A549 (cell line): ENCODE measurements at regions not wholly inside any gene's neighbourhood (a gene's known extent, or its start where the extent isn't known, plus 50 kb on each side); places are given as distances from the start of the nearest gene placed in this dataset.

ENCODE experiments used
- ATAC-seq, 2 experiments: fragments of 200-7000 bp in 1 of 2; fragments of >200 bp in 1 of 2; cut with Nextera tagmentation in 1 of 2; cut with Tn5 transposase in 1 of 2; 3 replicates each; pipeline versions ENCODE4 v1.8.0 to v1.9.1; 2018 to 2020; ENCODE audit warnings: mild to moderate bottlenecking in 1 of 2, moderate library complexity in 1 of 2
- CTCF ChIA-PET: fragments of 300-600 bp; sonication (Branson Sonifier 250); formaldehyde crosslinking; extraction: SDS; loops from one replicate; lab custom pipeline; 2021; ENCODE audit warnings: antibody characterized with exemption, inconsistent platforms; lab: Yijun Ruan, JAX
- POLR2A ChIA-PET: fragments of 350-600 bp; formaldehyde crosslinking; extraction: SDS; loops from one replicate; lab custom pipeline; 2021; ENCODE audit warnings: antibody characterized with exemption, inconsistent platforms; lab: Yijun Ruan, JAX
- DNase-seq, 2 experiments: peaks; one replicate each; pipeline versions ENCODE4 v3.0.0 to v3.0.0-alpha.2; 2011 to 2016; ENCODE audit warnings: low read depth in 1 of 2, low spot score in 1 of 2
- FAIRE-seq: peaks from 2 replicates; lab custom pipeline; 2011; peaks lifted over from hg19 to GRCh38; lab: Jason Lieb, UNC
- H3K27ac ChIP-seq, 2 experiments: fragments of >200 bp; sonication (Bioruptor Twin); formaldehyde crosslinking; 3 replicates each; pipeline ENCODE4 v1.5.1; 2016 to 2017
- H3K4me1 ChIP-seq: fragments of >200 bp; sonication (Bioruptor Twin); formaldehyde crosslinking; 3 replicates; pipeline ENCODE4 v1.6.1; 2016
- H3K4me2 ChIP-seq: fragments of >200 bp; sonication (Bioruptor Twin); formaldehyde crosslinking; 3 replicates; pipeline ENCODE4 v1.6.1; 2016
- H3K4me3 ChIP-seq: fragments of >200 bp; sonication (Bioruptor Twin); formaldehyde crosslinking; 3 replicates; pipeline ENCODE4 v1.5.1; 2016
- H3K9me3 ChIP-seq: fragments of >200 bp; sonication (Bioruptor Twin); formaldehyde crosslinking; 3 replicates; pipeline ENCODE4 v1.6.1; 2016
- ATOH8 ChIP-seq: fragments of 250-450 bp; sonication (Bioruptor Pico); IDR thresholded peaks from 2 replicates; pipeline ENCODE4 v1.5.0; 2020; ENCODE audit warnings: low read depth, mild to moderate bottlenecking, moderate library complexity
- CBX8 ChIP-seq: fragments of 200-600 bp; sonication (generic); IDR thresholded peaks from 2 replicates; pipeline ENCODE4 v1.6.1; 2016
- CEBPB ChIP-seq, 2 experiments: fragments of >200 bp in 1 of 2; sonication (Bioruptor Twin) in 1 of 2; formaldehyde crosslinking in 1 of 2; IDR thresholded peaks; 2 replicates each; pipeline ENCODE4 v1.6.1; 2012 to 2016
- EHF ChIP-seq: fragments of 250-450 bp; sonication (Bioruptor Pico); IDR thresholded peaks from 2 replicates; pipeline ENCODE4 v1.5.0; 2020; ENCODE audit warnings: mild to moderate bottlenecking
- EHMT2 ChIP-seq: fragments of 200-600 bp; sonication (generic); IDR thresholded peaks from 2 replicates; pipeline ENCODE4 v1.6.1; 2016; ENCODE audit warnings: antibody characterized with exemption, low read depth, mild to moderate bottlenecking, moderate library complexity
- FOSB ChIP-seq: fragments of 250-450 bp; sonication (Bioruptor Pico); IDR thresholded peaks from 2 replicates; pipeline ENCODE4 v1.5.0; 2020; ENCODE audit warnings: mild to moderate bottlenecking, moderate library complexity
- GATA3 ChIP-seq: IDR thresholded peaks from 2 replicates; pipeline ENCODE4 v1.6.1; 2012; ENCODE audit warnings: borderline replicate concordance
- HDAC2 ChIP-seq: fragments of 200-600 bp; sonication (generic); IDR thresholded peaks from 2 replicates; pipeline ENCODE4 v1.6.1; 2016
- HES2 ChIP-seq: fragments of >200 bp; sonication (Bioruptor Twin); formaldehyde crosslinking; IDR thresholded peaks from 2 replicates; pipeline ENCODE4 v1.6.1; 2016
- HMGXB4 ChIP-seq: fragments of 250-450 bp; sonication (Bioruptor Pico); IDR thresholded peaks from 2 replicates; pipeline ENCODE4 v1.5.0; 2021; ENCODE audit warnings: mild to moderate bottlenecking, moderate library complexity, borderline replicate concordance
- HOXA7 ChIP-seq: fragments of 250-450 bp; sonication (Bioruptor Pico); IDR thresholded peaks from 2 replicates; pipeline ENCODE4 v1.5.0; 2020; ENCODE audit warnings: mild to moderate bottlenecking, moderate library complexity
- HOXB13 ChIP-seq: fragments of 250-450 bp; sonication (Bioruptor Pico); IDR thresholded peaks from 2 replicates; pipeline ENCODE4 v1.5.0; 2020; ENCODE audit warnings: low read depth, mild to moderate bottlenecking, moderate library complexity
- HOXB5 ChIP-seq: fragments of 250-450 bp; sonication (Bioruptor Pico); IDR thresholded peaks from 2 replicates; pipeline ENCODE4 v1.5.0; 2020; ENCODE audit warnings: mild to moderate bottlenecking, moderate library complexity
- MAFK ChIP-seq: fragments of 450-650 bp; IDR thresholded peaks from 2 replicates; pipeline ENCODE4 v1.6.1; 2014; ENCODE audit not compliant: partially characterized antibody
- MAZ ChIP-seq: fragments of 150-350 bp; IDR thresholded peaks from 2 replicates; pipeline ENCODE4 v1.6.1; 2014; ENCODE audit warnings: antibody characterized with exemption, low read depth, low read length, borderline replicate concordance
- NFE2L2 ChIP-seq: fragments of 150-350 bp; conservative IDR thresholded peaks from 2 replicates; pipeline ENCODE4 v1.6.1; 2014; ENCODE audit warnings: low read length
- NPAS2 ChIP-seq: fragments of 250-450 bp; sonication (Bioruptor Pico); IDR thresholded peaks from 2 replicates; pipeline ENCODE4 v1.8.0; 2022; ENCODE audit warnings: mild to moderate bottlenecking, moderate library complexity, borderline replicate concordance
- PBX3 ChIP-seq: IDR thresholded peaks from 2 replicates; pipeline ENCODE4 v1.6.1; 2012
- RARB ChIP-seq: fragments of 250-450 bp; sonication (Bioruptor Pico); IDR thresholded peaks from 2 replicates; pipeline ENCODE4 v1.8.0; 2021; ENCODE audit warnings: mild to moderate bottlenecking, moderate library complexity
- RCOR1 ChIP-seq: fragments of 150-350 bp; IDR thresholded peaks from 2 replicates; pipeline ENCODE4 v1.6.1; 2014; ENCODE audit warnings: antibody characterized with exemption, low read length, low read depth
- REST ChIP-seq: fragments of 200-600 bp; sonication (generic); IDR thresholded peaks from 2 replicates; pipeline ENCODE4 v1.6.1; 2016; ENCODE audit warnings: antibody characterized with exemption, mild to moderate bottlenecking, moderate library complexity
- SMC3 ChIP-seq: fragments of >200 bp; sonication (Bioruptor Twin); formaldehyde crosslinking; IDR thresholded peaks from 3 replicates; pipeline ENCODE4 v1.6.1; 2018; ENCODE audit warnings: inconsistent platforms
- SREBF2 ChIP-seq: fragments of 450-650 bp; IDR thresholded peaks from 2 replicates; pipeline ENCODE4 v1.6.1; 2014; ENCODE audit warnings: mild to moderate bottlenecking, moderate library complexity
- TFCP2L1 ChIP-seq: fragments of 250-450 bp; sonication (Bioruptor Pico); IDR thresholded peaks from 2 replicates; pipeline ENCODE4 v1.5.0; 2021; ENCODE audit warnings: mild to moderate bottlenecking
- WGBS: methylation state at CpG from one replicate; pipeline ENCODE4 v1.1.6; 2017; ENCODE audit errors: missing lambda C conversion rate; 5-methylcytosine and 5-hydroxymethylcytosine counted together
- TF ChIP-seq, protein P1 (sequence below): IDR thresholded peaks from 2 replicates; pipeline ENCODE4 v1.6.1; 2012; ENCODE audit warnings: low read depth, borderline replicate concordance
- TF ChIP-seq, protein P2 (sequence below): fragments of >200 bp; sonication (Bioruptor Twin); formaldehyde crosslinking; IDR thresholded peaks from 3 replicates; pipeline ENCODE4 v1.6.1; 2016

DNA sequence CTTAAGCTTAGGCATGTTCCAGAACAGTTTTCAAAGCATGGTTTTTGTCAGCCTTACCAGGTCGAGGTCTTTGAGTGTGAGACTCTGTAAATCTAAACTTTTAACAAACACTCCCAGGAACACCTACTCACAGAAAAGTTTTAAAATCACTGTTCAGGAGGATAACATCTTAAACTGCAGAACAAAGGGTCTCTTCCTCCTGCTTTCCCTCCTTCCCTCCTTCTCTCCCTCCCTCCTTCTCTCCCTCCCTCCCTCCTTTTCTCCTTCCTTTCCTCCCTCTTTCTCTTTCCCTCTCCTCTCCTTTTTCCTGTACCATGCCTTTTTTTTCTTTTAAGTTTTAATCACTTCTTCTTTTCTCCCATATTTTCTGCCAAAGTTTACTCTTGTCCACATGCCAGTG is 153.5 kb upstream of the MAF start:
- Histone ChIP-seq H3K4me1 (peaks cover 9% of the 10 kb centered on the region; the same call in 1 of the 3 replicates), H3K4me2 (no peak overlapping the region), H3K27ac (no peak overlapping the region), H3K4me3 (no peak overlapping the region), H3K9me3 (no peaks in the 10 kb centered on the region)
- no peak for FAIRE-seq
- POLR2A ChIA-PET, result no interaction called here
- no peak for TF ChIP-seq NPAS2 (CRISPR knock-in tag)
- TF ChIP-seq HES2, result no peak
- no peak for TF ChIP-seq HOXB13 (CRISPR knock-in tag)
- TF ChIP-seq TFCP2L1 (CRISPR knock-in tag), result no peak
- TF ChIP-seq SREBF2, result no peak
- TF ChIP-seq FOSB (CRISPR knock-in tag), result no peak
- TF ChIP-seq REST, result no peak
- no peak for TF ChIP-seq GATA3
- no peak for ATAC-seq
- no peak for DNase-seq
- CTCF ChIA-PET, result interaction anchor here (2.1 kb wide), 1 partner anchor 153 kb away, joined by 6 read pairs; the partner anchor contains the start of gene MAF
- 25% methylated on average over 1 of the region's 1 CpG for WGBS

GRCh38 chr16:79753286-79753685 is 152.7 kb upstream of the MAF start:
- WGBS, result 38% methylated on average over 2 of the region's 2 CpGs
- ATAC-seq (no peak), DNase-seq (no peak), FAIRE-seq (no peak)
- H3K27ac ChIP-seq, result no peak overlapping the region
- H3K4me1 ChIP-seq, result peaks cover 3% of the 10 kb centered on the region; the same call in 1 of the 3 replicates
- POLR2A ChIA-PET, result no interaction called here
- no peak overlapping the region for H3K4me2 ChIP-seq
- H3K4me3 ChIP-seq, result no peak overlapping the region
- H3K9me3 ChIP-seq, result no peaks in the 10 kb centered on the region
- no peak for TF ChIP-seq HDAC2
- TF ChIP-seq NFE2L2, result no peak
- no peak for TF ChIP-seq PBX3
- TF ChIP-seq SMC3, result no peak
- no peak for TF ChIP-seq HOXB5 (CRISPR knock-in tag)
- TF ChIP-seq EHMT2, result no peak
- TF ChIP-seq HOXA7 (CRISPR knock-in tag), result no peak
- TF ChIP-seq MAZ, result no peak
- no peak for TF ChIP-seq GATA3
- no peak for TF ChIP-seq HOXB13 (CRISPR knock-in tag)
- TF ChIP-seq CEBPB (IDR thresholded peaks at IDR 0.05), result no peak
- TF ChIP-seq, protein P1, sequence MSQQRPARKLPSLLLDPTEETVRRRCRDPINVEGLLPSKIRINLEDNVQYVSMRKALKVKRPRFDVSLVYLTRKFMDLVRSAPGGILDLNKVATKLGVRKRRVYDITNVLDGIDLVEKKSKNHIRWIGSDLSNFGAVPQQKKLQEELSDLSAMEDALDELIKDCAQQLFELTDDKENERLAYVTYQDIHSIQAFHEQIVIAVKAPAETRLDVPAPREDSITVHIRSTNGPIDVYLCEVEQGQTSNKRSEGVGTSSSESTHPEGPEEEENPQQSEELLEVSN, result no peak
- TF ChIP-seq, protein P2, sequence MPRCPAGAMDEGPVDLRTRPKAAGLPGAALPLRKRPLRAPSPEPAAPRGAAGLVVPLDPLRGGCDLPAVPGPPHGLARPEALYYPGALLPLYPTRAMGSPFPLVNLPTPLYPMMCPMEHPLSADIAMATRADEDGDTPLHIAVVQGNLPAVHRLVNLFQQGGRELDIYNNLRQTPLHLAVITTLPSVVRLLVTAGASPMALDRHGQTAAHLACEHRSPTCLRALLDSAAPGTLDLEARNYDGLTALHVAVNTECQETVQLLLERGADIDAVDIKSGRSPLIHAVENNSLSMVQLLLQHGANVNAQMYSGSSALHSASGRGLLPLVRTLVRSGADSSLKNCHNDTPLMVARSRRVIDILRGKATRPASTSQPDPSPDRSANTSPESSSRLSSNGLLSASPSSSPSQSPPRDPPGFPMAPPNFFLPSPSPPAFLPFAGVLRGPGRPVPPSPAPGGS, result no peak
- no peak for TF ChIP-seq ATOH8 (CRISPR knock-in tag)
- TF ChIP-seq EHF (CRISPR knock-in tag), result no peak
- TF ChIP-seq RCOR1, result no peak
- no peak for TF ChIP-seq CBX8
- no peak for TF ChIP-seq MAFK
- TF ChIP-seq RARB (CRISPR knock-in tag), result no peak
- no peak for TF ChIP-seq HMGXB4 (CRISPR knock-in tag)
- CTCF ChIA-PET, result interaction anchor here (2.1 kb wide), 1 partner anchor 152 kb away, joined by 6 read pairs; the partner anchor contains the start of gene MAF
